ENCODE measurements at regions not wholly inside any gene's neighbourhood (a gene's known extent, or its start where the extent isn't known, plus 50 kb on each side); places are given as distances from the start of the nearest gene placed in this dataset.
A peak's percentile ranks its signal among the peaks of the same experiment; 100 is the strongest.

- no peak for DNase-seq
Measured at GRCh38 chr5:74179179-74179578, 461.3 kb downstream of the ENC1 start.

GRCh38 chr5:74177961-74178360 lies 462.6 kb downstream of the ENC1 start:
- DNase-seq, result no peak

- no peak for DNase-seq
Measured at GRCh38 chr5:74174366-74174765, 466.2 kb downstream of the ENC1 start.

- no peak for DNase-seq
Measured at GRCh38 chr5:74173665-74174064, 466.9 kb downstream of the ENC1 start.

- DNase-seq, result no peak
Measured at GRCh38 chr5:74173241-74173640, 467.3 kb downstream of the ENC1 start.

- no peak for DNase-seq
Measured at GRCh38 chr5:74169701-74170100, 470.8 kb downstream of the ENC1 start.

- no peak for DNase-seq
Measured at GRCh38 chr5:74167930-74168315, 472.6 kb downstream of the ENC1 start.

GRCh38 chr5:74167206-74167929 lies 473.2 kb downstream of the ENC1 start:
- DNase-seq, result no peak

GRCh38 chr5:74166064-74166463 lies 474.5 kb downstream of the ENC1 start:
- no peak for DNase-seq

GRCh38 chr5:74164725-74165235 lies 475.7 kb downstream of the ENC1 start:
- no peak for DNase-seq

GRCh38 chr5:74162524-74162923 lies 478.0 kb downstream of the ENC1 start:
- DNase-seq, result no peak

GRCh38 chr5:74161170-74161569 lies 479.4 kb downstream of the ENC1 start:
- no peak for DNase-seq

GRCh38 chr5:74156728-74157383 lies 483.7 kb downstream of the ENC1 start:
- peak in 1 of 2 donors; percentile 6 for DNase-seq

GRCh38 chr5:74155501-74155900 lies 485.0 kb downstream of the ENC1 start:
- DNase-seq, result no peak

GRCh38 chr5:74154526-74154925 lies 486.0 kb downstream of the ENC1 start:
- DNase-seq, result no peak

- DNase-seq, result no peak
Measured at GRCh38 chr5:74153255-74153790, 487.2 kb downstream of the ENC1 start.

GRCh38 chr5:74152625-74153254 lies 487.8 kb downstream of the ENC1 start:
- no peak for DNase-seq

GRCh38 chr5:74152136-74152535 lies 488.4 kb downstream of the ENC1 start:
- DNase-seq, result no peak

GRCh38 chr5:74149395-74149794 lies 491.1 kb downstream of the ENC1 start:
- DNase-seq, result peak; percentile 75 to 82

GRCh38 chr5:74148321-74148720 lies 492.2 kb downstream of the ENC1 start:
- DNase-seq, result no peak

GRCh38 chr5:74146796-74147195 lies 493.7 kb downstream of the ENC1 start:
- no peak for DNase-seq

- no peak for DNase-seq
Measured at GRCh38 chr5:74145951-74146350, 494.6 kb downstream of the ENC1 start.

- DNase-seq, result no peak
Measured at GRCh38 chr5:74143721-74144330, 496.7 kb downstream of the ENC1 start.
